ENCODE measurements at regions not wholly inside any gene's neighbourhood (a gene's known extent, or its start where the extent isn't known, plus 50 kb on each side); places are given as distances from the start of the nearest gene placed in this dataset.
"Not testable (repeated sequence)": the region's sequence is repeated elsewhere in the genome, so short reads cannot be mapped to it uniquely, and the experiment has no call there.

DNA sequence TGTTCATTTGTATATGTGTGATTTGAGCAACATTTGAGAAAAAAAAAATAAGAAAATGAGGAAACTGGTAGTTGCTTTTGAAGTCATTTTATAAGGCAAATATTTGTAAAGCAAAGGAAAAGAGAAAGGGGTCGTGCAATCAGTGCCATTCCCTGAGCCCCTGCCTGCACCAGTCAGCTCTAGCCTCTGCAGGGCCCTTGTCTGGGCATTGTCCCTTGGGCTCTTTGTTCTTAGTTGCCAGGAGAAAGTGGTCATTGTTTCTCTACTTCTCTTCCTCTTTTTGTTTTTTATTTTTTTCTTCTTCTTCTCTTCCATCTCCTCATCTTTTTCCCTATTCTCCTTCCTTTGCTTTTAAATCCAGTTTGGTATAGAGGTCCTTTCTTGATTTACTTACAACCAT, 175.3 kb upstream of the CREB1 start:
- DNase-seq (ENCODE audit: low read depth in 2 of 3, low spot score in 2 of 3), result no peak

GRCh38 chr2:207356567-207356966, 173.2 kb upstream of the CREB1 start:
- DNase-seq (ENCODE audit: low read depth in 2 of 3, low spot score in 2 of 3), result no peak

DNA sequence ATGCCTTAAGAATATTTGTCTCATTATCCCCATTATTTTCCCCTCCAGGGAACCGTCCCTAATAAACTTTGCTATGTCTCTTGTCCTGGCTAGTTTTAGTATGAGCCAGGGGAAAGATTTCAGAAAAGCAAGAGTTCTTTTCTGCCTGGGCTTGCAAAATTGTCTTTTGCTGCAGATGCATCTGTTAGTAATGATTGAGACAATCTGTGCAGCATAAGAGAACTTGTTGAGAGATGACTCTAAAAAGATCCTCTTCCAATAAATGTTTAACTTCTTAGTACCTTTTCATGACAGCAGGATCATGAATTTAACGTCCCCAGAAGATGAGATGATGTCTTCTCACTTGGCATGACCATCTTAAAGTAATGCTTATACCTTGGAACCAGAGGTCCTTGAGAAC, 172.5 kb upstream of the CREB1 start:
- DNase-seq (ENCODE audit: low read depth in 2 of 3, low spot score in 2 of 3), result no peak

- DNase-seq (ENCODE audit: low read depth in 2 of 3, low spot score in 2 of 3), result no peak
These were observed 167.0 kb upstream of the CREB1 start for GRCh38 chr2:207362716-207363115.

GRCh38 chr2:207363761-207364290, 165.9 kb upstream of the CREB1 start:
- no peak for DNase-seq (ENCODE audit: low read depth in 2 of 3, low spot score in 2 of 3)

DNA sequence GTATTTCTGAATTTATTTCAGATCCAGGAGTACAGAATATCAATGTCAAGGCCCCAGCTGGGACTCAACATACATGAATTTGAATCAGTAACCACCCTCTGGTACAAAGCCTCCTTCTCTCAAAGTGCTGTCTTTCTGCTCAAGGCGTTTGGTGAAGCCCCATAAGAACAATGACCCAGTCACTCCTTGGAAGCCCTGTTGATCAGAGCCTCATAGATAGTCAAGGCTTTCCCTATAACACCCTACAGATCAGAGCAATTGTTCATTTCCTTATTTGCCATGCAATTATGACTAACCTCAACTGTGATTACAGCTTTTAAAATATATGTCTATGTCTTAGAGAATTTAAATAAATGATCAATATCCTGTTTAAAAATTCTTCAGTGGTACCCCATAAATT, 159.1 kb upstream of the CREB1 start:
- no peak for DNase-seq (ENCODE audit: low read depth in 2 of 3, low spot score in 2 of 3)

DNA sequence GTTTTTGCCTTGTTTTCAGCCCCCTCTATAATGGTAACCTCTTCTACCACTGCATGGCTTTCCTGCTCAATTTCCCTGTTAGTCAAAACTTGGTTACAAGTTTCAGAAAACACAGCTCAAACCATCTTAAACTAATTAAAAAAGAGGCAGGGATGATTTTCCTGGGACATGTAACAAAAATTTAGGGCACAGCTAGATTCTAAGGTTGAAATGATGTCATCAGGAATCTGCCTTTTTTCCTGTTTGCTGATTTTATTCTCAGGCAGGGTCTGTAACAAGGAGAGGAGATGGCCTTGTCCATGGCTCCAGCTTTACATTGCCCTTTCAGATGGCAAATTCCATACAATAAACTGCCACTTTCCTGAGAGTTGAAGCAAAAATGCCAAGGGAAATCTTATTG, 157.9 kb upstream of the CREB1 start:
- DNase-seq (ENCODE audit: low read depth in 2 of 3, low spot score in 2 of 3), result no peak

DNA sequence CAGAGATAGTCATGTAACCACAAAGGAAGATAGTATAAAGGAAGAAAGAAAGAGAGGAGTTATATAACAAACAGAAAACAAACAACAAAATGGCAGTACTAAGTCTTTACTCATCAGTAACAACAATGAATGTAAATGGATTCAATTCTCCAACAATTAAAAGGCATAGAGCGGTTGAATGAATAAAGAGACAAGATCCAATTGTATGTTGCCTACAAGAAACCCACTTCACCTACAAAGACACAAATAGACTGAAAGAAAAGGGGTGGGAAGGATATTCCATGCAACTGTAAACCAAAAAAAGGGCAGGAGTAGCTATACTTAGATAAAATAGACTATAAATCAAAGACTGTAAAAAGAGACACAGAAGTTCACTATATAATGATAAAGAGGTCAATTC, 157.3 kb upstream of the CREB1 start:
- DNase-seq (ENCODE audit: low read depth in 2 of 3, low spot score in 2 of 3), result no peak

GRCh38 chr2:207375207-207375875, 154.4 kb upstream of the CREB1 start:
- DNase-seq (ENCODE audit: low read depth in 2 of 3, low spot score in 2 of 3), result no peak

GRCh38 chr2:207378620-207379019, 151.1 kb upstream of the CREB1 start:
- not testable (repeated sequence) for DNase-seq (ENCODE audit: low read depth in 2 of 3, low spot score in 2 of 3)

DNA sequence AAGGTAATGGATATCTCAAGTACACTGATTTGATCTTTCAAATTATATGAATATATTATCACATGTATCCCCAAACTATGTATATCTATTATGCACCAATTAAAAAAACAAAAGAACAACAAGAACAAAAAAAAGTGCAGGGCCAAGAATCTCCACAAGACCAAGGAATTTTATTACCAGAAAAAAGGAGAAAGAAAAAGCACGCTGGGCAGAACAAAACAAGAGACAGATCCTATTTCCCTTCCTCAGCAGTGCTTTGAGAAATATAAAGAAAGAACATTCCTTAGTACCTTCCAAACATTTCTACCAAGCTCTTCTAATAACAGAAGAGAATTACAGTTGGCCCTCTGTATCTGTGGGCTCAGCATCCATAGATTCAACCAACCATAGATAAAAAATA, 144.7 kb upstream of the CREB1 start:
- no peak for DNase-seq (ENCODE audit: low read depth in 2 of 3, low spot score in 2 of 3)

DNA sequence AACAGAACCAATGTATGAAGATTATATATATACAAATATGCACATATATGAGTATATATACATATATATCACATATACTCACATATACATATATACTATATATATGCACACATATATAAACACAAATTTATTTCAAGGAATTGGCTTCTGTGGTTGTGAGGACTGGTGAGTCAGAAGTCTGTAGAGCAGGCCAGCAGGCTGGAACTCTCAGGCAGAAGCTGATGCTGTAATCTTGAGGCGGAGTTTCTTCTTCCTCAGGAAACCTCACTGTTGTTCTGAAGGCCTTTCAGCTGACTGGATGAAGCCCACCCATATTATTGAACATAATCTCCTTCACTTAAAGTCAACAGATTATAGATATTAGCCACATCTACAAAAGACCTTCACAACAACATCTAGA, 143.9 kb upstream of the CREB1 start:
- DNase-seq (ENCODE audit: low read depth in 2 of 3, low spot score in 2 of 3), result peak in 2 of 3 donors; percentile 22 to 37

DNA sequence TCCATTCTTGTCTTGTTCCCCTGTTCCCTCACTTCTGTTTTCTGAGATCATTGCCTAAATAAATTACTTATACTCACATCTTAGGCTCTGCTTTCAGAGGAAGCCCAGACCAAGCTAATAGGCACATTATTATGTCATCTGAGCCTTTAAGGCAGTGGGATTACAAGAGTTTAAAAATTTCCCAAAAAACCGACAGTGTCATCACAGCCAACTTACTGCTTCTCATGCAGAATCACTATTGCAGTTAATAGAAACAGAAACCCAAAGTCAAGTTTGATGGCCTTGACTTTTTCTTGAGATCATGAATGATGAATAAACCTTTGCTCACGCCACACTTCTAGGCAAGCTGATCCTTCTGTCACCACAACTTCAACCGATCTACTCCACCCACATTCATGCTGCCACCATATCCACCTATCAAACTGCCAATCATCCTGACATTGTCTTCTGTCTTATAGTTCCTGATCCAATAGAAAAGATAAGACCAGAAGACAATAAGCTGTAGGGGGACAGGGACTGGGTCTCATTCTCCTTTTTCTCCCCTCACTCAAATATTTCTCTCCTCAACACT, 142.7 kb upstream of the CREB1 start:
- DNase-seq (ENCODE audit: low read depth in 2 of 3, low spot score in 2 of 3), result no peak

DNA sequence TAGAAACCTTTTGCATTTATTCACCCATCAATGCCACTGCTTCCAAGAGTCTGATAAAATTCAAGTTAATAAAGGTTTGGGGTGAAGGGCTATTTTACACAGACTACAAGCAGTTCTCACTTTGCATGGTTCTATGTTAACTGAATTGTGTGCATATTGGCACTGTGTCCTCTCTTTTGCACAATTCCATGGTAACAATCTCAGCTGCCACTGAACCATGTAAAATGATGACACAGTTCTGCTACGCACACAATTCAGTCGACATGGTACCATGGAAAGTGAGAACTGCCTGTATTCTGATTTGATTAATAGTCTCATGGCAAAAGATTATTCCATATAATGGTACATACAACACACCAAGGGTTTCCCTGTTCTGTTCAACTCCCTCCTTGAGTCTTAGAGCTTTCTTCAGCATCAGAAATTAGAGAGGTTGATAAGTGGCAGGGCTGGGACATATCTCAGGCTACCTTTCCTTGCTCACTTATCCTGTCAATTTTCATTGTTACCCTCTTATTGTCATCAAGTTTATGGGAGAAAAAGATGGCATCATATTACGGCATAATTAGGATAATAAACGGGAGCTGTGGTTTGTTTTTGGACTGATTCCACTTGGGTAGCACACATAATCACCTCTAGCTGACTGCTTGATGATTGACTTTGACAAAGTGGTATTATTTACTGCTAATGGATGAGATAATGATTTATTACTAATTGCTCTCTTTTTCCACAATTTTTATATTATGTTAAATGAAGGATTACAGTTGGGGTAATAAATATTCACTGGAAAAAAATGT, 139.3 kb upstream of the CREB1 start:
- no peak for DNase-seq (ENCODE audit: low read depth in 2 of 3, low spot score in 2 of 3)

GRCh38 chr2:207394203-207394781, 135.5 kb upstream of the CREB1 start:
- DNase-seq (ENCODE audit: low read depth in 2 of 3, low spot score in 2 of 3), result no peak

DNA sequence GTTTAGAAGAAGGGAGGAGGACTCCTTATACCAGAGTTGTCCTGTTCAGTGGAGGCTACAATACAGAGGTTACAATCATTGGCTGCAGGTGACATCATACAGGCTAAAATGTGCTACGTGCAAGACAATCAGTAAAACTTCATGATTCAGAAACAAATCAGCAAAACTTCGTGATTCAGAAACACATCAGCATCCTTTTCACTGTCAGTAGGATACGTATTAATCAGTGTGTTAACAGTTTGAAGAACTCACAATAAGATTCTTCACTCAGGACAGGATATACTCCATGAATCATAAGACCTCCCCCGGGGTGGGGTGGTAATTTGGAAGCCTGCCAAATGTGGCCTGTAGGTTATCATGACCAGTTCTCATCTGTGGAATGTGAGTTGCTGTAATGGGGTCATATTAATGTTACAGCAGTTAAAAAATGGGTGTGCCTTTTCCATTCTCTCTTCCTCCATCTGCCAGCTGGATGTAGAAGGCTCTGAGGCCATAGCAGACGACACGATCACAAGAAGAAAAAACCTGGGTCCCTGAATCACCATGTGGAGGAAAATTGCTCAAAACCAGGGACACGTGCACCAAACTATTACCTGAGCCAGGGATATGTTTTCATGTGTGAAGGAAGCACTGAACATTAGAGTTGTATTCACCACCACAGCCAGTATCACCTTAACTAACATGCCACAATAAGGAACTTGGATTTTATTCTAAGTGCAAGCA, 134.8 kb upstream of the CREB1 start:
- DNase-seq (ENCODE audit: low read depth in 2 of 3, low spot score in 2 of 3), result peak in 1 of 3 donors; percentile 3

- DNase-seq (ENCODE audit: low read depth in 2 of 3, low spot score in 2 of 3), result no peak
These were observed 134.1 kb upstream of the CREB1 start for GRCh38 chr2:207395535-207396251.

GRCh38 chr2:207397917-207398655, 131.7 kb upstream of the CREB1 start:
- DNase-seq (ENCODE audit: low read depth in 2 of 3, low spot score in 2 of 3), result no peak

DNA sequence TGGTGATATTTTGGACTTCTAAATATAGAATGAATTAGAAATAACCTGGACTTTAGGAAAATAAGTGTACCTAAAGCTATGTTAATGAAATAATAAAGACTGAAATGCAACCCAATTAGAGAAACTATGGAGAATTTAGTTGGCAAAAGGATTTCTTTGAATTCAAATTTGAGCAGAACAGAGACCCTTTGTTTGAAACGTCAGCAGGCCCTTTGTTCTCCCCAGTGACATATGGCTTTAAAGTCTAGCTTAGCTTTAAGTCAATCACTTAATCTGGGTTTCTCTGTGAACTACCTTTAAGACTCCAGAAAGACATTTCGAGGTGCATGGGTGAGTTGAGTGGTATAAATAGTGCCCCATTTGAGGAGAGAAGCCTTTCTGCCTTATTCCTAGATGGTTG, 130.5 kb upstream of the CREB1 start:
- no peak for DNase-seq (ENCODE audit: low read depth in 2 of 3, low spot score in 2 of 3)

Data from hematopoietic multipotent progenitor cell (in vitro differentiated cells).